LNCAP (cell line): ENCODE measurements at regions not wholly inside any gene's neighbourhood (a gene's known extent, or its start where the extent isn't known, plus 50 kb on each side); places are given as distances from the start of the nearest gene placed in this dataset.

ENCODE experiments used
- TF ChIP-seq, protein P1 (sequence below): fragments of 450-650 bp; IDR thresholded peaks from 2 replicates; pipeline ENCODE4 v1.5.1; 2017; ENCODE audit warnings: mild to moderate bottlenecking

DNA sequence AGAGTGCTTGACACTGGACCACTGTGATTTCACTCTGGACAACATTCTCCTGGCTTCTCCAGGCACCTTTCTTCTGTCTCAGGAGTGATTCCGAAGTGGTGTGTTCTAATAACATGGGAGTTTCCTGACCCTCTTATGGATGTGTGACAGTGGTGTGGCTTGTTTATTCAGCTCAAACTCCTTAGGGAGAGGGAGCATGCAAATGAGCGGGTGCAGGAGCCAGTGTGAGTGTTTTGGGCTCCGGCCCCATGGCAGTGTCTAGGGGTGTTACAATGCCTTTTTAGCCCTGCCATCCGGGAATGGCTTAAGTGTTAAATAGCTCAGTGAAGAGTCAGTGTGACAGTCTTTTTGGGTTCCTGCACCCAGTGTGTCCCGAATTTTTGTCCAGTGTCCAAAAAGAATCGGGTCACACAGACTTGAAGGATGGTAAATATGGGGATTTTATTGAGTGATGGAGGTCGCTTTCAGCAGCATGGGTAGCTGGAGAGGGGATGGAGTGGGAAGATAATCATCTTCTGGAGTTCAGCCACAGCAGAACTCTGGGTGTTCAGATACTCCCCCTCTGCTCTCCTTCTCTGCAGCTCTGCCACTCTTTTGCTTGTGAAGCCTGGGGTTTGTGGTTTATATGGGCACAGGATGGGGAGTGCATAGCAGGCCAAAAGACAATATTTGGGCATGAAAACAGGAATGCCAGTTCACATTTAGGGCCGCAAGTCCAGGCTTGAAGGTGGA is 928.9 kb upstream of the CITED2 start:
- TF ChIP-seq, protein P1, sequence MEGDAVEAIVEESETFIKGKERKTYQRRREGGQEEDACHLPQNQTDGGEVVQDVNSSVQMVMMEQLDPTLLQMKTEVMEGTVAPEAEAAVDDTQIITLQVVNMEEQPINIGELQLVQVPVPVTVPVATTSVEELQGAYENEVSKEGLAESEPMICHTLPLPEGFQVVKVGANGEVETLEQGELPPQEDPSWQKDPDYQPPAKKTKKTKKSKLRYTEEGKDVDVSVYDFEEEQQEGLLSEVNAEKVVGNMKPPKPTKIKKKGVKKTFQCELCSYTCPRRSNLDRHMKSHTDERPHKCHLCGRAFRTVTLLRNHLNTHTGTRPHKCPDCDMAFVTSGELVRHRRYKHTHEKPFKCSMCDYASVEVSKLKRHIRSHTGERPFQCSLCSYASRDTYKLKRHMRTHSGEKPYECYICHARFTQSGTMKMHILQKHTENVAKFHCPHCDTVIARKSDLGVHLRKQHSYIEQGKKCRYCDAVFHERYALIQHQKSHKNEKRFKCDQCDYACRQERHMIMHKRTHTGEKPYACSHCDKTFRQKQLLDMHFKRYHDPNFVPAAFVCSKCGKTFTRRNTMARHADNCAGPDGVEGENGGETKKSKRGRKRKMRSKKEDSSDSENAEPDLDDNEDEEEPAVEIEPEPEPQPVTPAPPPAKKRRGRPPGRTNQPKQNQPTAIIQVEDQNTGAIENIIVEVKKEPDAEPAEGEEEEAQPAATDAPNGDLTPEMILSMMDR: no peak

DNA sequence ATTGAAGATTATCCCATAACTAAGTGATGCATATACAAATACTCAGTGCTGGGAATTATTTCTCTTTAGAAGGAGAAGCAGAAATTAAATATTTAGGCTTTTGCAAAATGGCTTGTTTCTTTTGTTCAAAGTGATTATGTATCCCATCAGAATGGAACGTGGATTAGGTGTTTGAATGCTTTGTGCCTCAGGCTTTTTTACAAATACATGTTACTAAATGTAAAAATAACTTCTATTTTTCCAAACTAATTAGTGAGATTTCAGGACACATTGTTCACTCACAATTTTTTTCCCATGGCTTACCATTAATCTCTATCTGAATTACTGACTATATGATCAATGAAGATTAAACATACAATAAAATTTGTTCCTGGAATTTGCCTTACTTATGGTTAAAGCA is 925.9 kb upstream of the CITED2 start:
- TF ChIP-seq, protein P1: no peak

GRCh38 chr6:140289186-140289585 is 914.7 kb upstream of the CITED2 start:
- TF ChIP-seq, protein P1: no peak

- TF ChIP-seq, protein P1: no peak
These were observed 911.7 kb upstream of the CITED2 start for GRCh38 chr6:140285998-140286690.

DNA sequence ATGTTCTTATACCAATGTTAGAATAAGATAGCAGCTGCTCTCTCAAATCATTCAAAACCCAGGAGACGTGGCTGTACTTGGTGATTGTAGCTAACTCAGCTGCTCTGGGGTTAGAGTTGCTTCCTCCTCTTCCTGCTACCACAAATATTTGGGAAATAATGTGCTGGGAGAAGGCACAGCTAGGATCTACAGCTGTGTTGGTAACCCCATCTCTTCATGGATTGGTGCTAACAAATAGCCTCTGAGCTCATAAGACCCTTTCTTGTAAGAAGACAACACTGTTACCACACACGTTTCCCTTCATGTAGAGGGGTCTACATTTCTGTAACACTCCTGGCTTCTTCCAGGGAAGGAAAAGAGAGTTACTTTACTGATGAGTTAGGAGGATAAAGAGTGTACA is 911.0 kb upstream of the CITED2 start:
- TF ChIP-seq, protein P1: no peak

DNA sequence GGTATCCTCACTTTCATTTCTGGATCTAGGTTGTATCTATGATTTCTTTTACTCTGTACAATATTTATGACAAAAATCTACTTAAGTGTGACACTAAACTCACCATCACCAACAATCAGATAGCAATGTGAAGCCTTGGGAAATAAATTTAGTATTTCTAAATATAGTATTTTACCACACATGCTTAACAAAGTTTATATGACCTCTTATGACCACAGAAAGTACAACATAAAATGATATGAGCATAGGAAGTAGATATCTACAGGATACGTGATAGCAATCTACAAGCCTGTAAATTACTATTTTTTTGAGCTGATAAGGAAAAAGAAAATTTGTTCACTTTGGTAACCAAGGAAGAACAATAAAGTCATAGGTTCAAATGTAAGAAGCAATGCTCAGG is 910.4 kb upstream of the CITED2 start:
- TF ChIP-seq, protein P1: no peak

GRCh38 chr6:140283197-140283596 is 908.7 kb upstream of the CITED2 start:
- TF ChIP-seq, protein P1: no peak
